A673 (cell line): ENCODE measurements at regions not wholly inside any gene's neighbourhood (a gene's known extent, or its start where the extent isn't known, plus 50 kb on each side); places are given as distances from the start of the nearest gene placed in this dataset.

ENCODE experiments used
- CTCF ChIP-seq: fragments of 300-800, 200-600 bp; sonication (generic); conservative IDR thresholded peaks from 2 replicates; pipeline ENCODE4 v1.5.1; 2017; ENCODE audit warnings: low read depth, mild to moderate bottlenecking, antibody characterized with exemption, low read length, moderate library complexity, mixed read lengths
- EZH2 ChIP-seq: fragments of 200-600 bp; sonication (generic); IDR thresholded peaks from 2 replicates; pipeline ENCODE4 v1.6.1; 2017; ENCODE audit warnings: borderline replicate concordance, low read depth, mild to moderate bottlenecking, mixed read lengths, antibody characterized with exemption, low read length; ENCODE audit not compliant: poor library complexity, severe bottlenecking

- no peak for TF ChIP-seq CTCF
- no peak for TF ChIP-seq EZH2
Measured at GRCh38 chr11:37988031-37988430, 1390.0 kb upstream of the RAG2 start.
